ENCODE measurements at regions not wholly inside any gene's neighbourhood (a gene's known extent, or its start where the extent isn't known, plus 50 kb on each side); places are given as distances from the start of the nearest gene placed in this dataset.

- no peaks in the 10 kb centered on the region for H3K4me1 ChIP-seq
- TF ChIP-seq POLR2A (IDR thresholded peaks at IDR 0.05) (no peak), CTCF (IDR thresholded peaks at IDR 0.05) (no peak)
- no peak for DNase-seq (ENCODE audit: low spot score in 2 of 2)
- no peak overlapping the region for H3K4me3 ChIP-seq
- intact Hi-C loops (cut with DNase I; ENCODE audit: low total_unique reads), result no loop called here
- H3K27ac ChIP-seq, result no peak overlapping the region
- H3K36me3 ChIP-seq, result no peaks in the 10 kb centered on the region
- H3K27me3 ChIP-seq, result no peaks in the 10 kb centered on the region
- no peaks in the 10 kb centered on the region for H3K9me3 ChIP-seq
These were observed 932.3 kb upstream of the ACVR2A start for GRCh38 chr2:146912536-146912935.

- Histone ChIP-seq H3K27me3 (no peaks in the 10 kb centered on the region), H3K9me3 (no peaks in the 10 kb centered on the region), H3K27ac (no peak overlapping the region), H3K4me3 (no peak overlapping the region), H3K36me3 (no peaks in the 10 kb centered on the region), H3K4me1 (no peaks in the 10 kb centered on the region)
- TF ChIP-seq POLR2AphosphoS5 (IDR thresholded peaks at IDR 0.05) (no peak), CTCF (IDR thresholded peaks at IDR 0.05) (no peak), POLR2A (IDR thresholded peaks at IDR 0.05) (no peak)
- intact Hi-C loops (cut with DNase I; ENCODE audit: low total_unique reads), result no loop called here
- DNase-seq (ENCODE audit: low spot score in 2 of 2), result no peak
These were observed 936.1 kb upstream of the ACVR2A start for GRCh38 chr2:146908776-146909175.

- Histone ChIP-seq H3K9me3 (no peaks in the 10 kb centered on the region), H3K4me3 (no peak overlapping the region), H3K36me3 (no peaks in the 10 kb centered on the region), H3K4me1 (no peaks in the 10 kb centered on the region), H3K27ac (no peak overlapping the region), H3K27me3 (no peaks in the 10 kb centered on the region)
- DNase-seq (ENCODE audit: low spot score in 2 of 2), result no peak
- TF ChIP-seq POLR2AphosphoS5 (IDR thresholded peaks at IDR 0.05), result no peak
- no peak for TF ChIP-seq POLR2A (IDR thresholded peaks at IDR 0.05)
- TF ChIP-seq CTCF (IDR thresholded peaks at IDR 0.05), result no peak
- intact Hi-C loops (cut with DNase I; ENCODE audit: low total_unique reads), result no loop called here
These were observed 946.7 kb upstream of the ACVR2A start for GRCh38 chr2:146898083-146898482.

- TF ChIP-seq POLR2A (IDR thresholded peaks at IDR 0.05), result no peak
- no peak for TF ChIP-seq POLR2AphosphoS5 (IDR thresholded peaks at IDR 0.05)
- TF ChIP-seq CTCF (IDR thresholded peaks at IDR 0.05), result no peak
- H3K4me3 ChIP-seq, result no peak overlapping the region
- no peak overlapping the region for H3K27ac ChIP-seq
- H3K9me3 ChIP-seq, result no peaks in the 10 kb centered on the region
- no peaks in the 10 kb centered on the region for H3K4me1 ChIP-seq
- no peak for DNase-seq (ENCODE audit: low spot score in 2 of 2)
- intact Hi-C loops (cut with DNase I; ENCODE audit: low total_unique reads), result no loop called here
- no peaks in the 10 kb centered on the region for H3K36me3 ChIP-seq
- no peaks in the 10 kb centered on the region for H3K27me3 ChIP-seq
These were observed 950.3 kb upstream of the ACVR2A start for GRCh38 chr2:146894514-146894913.

GRCh38 chr2:146893500-146894041 is 951.3 kb upstream of the ACVR2A start:
- no peaks in the 10 kb centered on the region for H3K9me3 ChIP-seq
- no peak for TF ChIP-seq CTCF (IDR thresholded peaks at IDR 0.05)
- no peak for TF ChIP-seq POLR2AphosphoS5 (IDR thresholded peaks at IDR 0.05)
- no peak for TF ChIP-seq POLR2A (IDR thresholded peaks at IDR 0.05)

More at GRCh38 chr2:146893500-146894041, 951.3 kb upstream of the ACVR2A start:
- no peaks in the 10 kb centered on the region for H3K36me3 ChIP-seq
- H3K27ac ChIP-seq, result no peak overlapping the region
- no peaks in the 10 kb centered on the region for H3K27me3 ChIP-seq
- no peak for DNase-seq (ENCODE audit: low spot score in 2 of 2)
- H3K4me3 ChIP-seq, result no peak overlapping the region
- intact Hi-C loops (cut with DNase I; ENCODE audit: low total_unique reads), result no loop called here
- H3K4me1 ChIP-seq, result no peaks in the 10 kb centered on the region
